ENCODE measurements at regions not wholly inside any gene's neighbourhood (a gene's known extent, or its start where the extent isn't known, plus 50 kb on each side); places are given as distances from the start of the nearest gene placed in this dataset.

DNA sequence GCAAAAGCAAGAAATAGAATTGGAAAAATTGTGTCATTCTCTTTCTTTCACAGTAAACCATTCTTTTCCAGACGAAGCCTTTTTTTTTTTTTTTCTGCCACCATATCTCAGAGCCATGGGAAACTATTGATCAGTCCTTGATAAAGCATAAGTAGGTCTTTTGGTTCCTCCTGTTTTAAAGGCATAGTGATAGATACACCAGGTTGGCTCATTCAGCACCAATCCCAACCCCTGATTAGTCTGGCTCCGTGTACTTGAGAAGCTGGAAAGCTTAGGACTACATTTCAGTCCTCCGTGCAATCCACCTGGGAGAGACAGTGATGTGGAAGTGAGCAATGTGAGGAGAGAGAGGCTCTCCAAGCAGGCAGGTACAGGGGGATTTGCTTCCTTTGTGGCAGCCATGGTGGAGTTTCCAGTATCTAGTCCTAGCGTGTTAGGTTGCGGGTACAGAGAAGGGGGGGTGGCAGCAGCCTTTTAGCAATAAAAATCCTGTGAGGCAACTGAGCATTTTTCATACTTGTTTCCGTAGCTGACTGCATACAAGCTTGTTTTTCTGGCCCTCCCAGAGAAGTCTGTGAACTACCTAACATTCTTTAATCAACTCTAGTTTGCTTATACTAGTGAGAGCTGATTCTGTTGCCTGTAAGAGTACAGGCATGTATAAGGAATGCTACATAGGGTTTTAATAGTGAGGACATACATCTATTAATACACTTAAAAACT is 127.4 kb upstream of the CTTNBP2 start:
- H3K4me3 ChIP-seq (ENCODE audit: low read depth, low read length), result no peak overlapping the region
- TF ChIP-seq, protein P1, sequence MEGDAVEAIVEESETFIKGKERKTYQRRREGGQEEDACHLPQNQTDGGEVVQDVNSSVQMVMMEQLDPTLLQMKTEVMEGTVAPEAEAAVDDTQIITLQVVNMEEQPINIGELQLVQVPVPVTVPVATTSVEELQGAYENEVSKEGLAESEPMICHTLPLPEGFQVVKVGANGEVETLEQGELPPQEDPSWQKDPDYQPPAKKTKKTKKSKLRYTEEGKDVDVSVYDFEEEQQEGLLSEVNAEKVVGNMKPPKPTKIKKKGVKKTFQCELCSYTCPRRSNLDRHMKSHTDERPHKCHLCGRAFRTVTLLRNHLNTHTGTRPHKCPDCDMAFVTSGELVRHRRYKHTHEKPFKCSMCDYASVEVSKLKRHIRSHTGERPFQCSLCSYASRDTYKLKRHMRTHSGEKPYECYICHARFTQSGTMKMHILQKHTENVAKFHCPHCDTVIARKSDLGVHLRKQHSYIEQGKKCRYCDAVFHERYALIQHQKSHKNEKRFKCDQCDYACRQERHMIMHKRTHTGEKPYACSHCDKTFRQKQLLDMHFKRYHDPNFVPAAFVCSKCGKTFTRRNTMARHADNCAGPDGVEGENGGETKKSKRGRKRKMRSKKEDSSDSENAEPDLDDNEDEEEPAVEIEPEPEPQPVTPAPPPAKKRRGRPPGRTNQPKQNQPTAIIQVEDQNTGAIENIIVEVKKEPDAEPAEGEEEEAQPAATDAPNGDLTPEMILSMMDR (IDR thresholded peaks at IDR 0.05; ENCODE audit: borderline replicate concordance, insufficient read depth, low read depth, low read length), result no peak

GRCh38 chr7:118003476-118003875 is 130.2 kb upstream of the CTTNBP2 start:
- H3K4me3 ChIP-seq (ENCODE audit: low read depth, low read length), result no peak overlapping the region
- TF ChIP-seq, protein P1 (IDR thresholded peaks at IDR 0.05; ENCODE audit: borderline replicate concordance, insufficient read depth, low read depth, low read length), result no peak

DNA sequence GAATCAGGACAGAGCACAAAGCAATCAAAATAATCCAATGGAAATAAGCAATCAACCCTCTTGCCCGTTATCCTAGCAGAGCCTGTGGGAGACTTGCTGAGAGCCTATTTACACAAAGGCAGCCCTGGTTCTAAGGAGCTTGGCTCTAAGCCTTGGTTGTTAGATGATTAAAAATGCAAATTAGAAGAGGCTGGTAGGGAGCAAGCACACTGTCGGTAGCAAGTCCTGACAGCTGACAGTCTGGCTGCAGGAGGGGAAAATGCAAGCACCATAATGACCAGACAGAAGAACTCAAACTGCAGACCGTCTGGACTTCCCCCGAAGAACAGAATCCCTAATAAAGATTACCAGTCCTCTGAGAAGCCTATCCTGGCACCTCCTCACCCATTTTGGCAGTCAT is 131.8 kb upstream of the CTTNBP2 start:
- H3K4me3 ChIP-seq (ENCODE audit: low read depth, low read length), result no peak overlapping the region
- TF ChIP-seq, protein P1 (IDR thresholded peaks at IDR 0.05; ENCODE audit: borderline replicate concordance, insufficient read depth, low read depth, low read length), result no peak

DNA sequence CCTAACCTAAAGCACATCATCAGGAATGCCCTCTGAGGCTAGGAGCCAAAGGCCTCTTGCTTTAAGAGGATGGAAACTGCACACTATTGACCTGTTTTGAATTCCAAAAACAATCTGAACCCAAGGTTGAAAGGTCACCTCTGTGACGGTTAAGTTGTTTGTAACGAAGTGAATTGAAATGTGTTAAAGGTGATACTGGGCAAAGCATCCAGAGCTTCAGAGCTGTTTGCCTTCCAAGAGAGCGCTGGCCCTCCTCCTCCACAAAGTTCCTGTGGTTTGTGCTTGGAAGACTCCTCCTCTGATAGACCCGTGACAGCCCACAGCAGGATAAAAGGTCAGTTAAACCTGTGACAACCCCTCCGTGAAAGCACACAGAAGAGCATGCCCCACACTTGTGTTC is 133.7 kb upstream of the CTTNBP2 start:
- no peak overlapping the region for H3K4me3 ChIP-seq (ENCODE audit: low read depth, low read length)
- TF ChIP-seq, protein P1 (IDR thresholded peaks at IDR 0.05; ENCODE audit: borderline replicate concordance, insufficient read depth, low read depth, low read length), result no peak

- H3K4me3 ChIP-seq (ENCODE audit: low read depth, low read length), result no peak overlapping the region
- TF ChIP-seq, protein P1 (IDR thresholded peaks at IDR 0.05; ENCODE audit: borderline replicate concordance, insufficient read depth, low read depth, low read length), result no peak
These were observed 136.2 kb upstream of the CTTNBP2 start for GRCh38 chr7:118009419-118009818.

GRCh38 chr7:118011652-118012051 is 138.4 kb upstream of the CTTNBP2 start:
- TF ChIP-seq, protein P1 (IDR thresholded peaks at IDR 0.05; ENCODE audit: borderline replicate concordance, insufficient read depth, low read depth, low read length), result no peak
- no peak overlapping the region for H3K4me3 ChIP-seq (ENCODE audit: low read depth, low read length)

DNA sequence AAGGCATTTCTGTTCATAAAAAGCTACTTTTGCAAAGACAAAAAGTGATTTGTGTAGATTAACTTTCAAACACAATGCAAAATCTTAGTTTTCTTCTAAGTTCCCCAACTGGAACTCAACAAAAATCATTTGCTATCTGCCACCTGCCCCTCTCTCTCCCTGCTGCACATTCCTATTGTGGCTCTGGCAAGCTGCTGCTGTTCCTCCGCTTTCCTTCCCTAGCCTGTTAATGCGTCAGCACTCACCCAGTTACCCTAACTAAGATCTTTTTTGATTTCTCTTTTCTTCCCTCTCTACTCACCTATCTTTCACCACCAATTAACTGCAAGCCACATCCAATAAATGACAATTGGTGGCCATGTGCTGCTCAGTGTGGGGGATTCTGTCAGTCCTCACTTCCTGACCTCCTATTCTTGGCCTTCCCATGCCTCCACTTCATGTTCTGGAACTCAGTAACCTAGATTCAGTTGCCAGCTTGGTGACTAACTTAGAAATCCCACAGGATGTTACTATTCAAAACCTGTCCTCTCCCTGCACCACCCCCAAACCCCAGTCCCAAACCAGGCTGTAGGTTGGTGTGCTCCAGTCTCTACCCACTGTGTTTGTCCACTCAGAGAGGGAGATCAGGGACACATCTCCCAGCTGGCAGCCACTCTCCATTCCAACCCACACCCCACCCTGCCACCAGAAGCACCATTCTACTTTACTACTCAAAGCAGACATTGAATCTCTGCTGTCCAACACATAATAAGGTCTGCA is 140.2 kb upstream of the CTTNBP2 start:
- no peak overlapping the region for H3K4me3 ChIP-seq (ENCODE audit: low read depth, low read length)
- TF ChIP-seq, protein P1 (IDR thresholded peaks at IDR 0.05; ENCODE audit: borderline replicate concordance, insufficient read depth, low read depth, low read length), result no peak

Data from GM12875 (cell line).